ENCODE measurements at regions not wholly inside any gene's neighbourhood (a gene's known extent, or its start where the extent isn't known, plus 50 kb on each side); places are given as distances from the start of the nearest gene placed in this dataset.
"Not testable (repeated sequence)": the region's sequence is repeated elsewhere in the genome, so short reads cannot be mapped to it uniquely, and the experiment has no call there.

GRCh38 chr7:68250143-68250542 is 1253.5 kb downstream of the TYW1 start:
- DNase-seq = no peak

- not testable (repeated sequence) for DNase-seq
These were observed 1258.2 kb downstream of the TYW1 start for GRCh38 chr7:68254815-68255214.

GRCh38 chr7:68256295-68256694 is 1259.7 kb downstream of the TYW1 start:
- DNase-seq = no peak

GRCh38 chr7:68258609-68259008 is 1262.0 kb downstream of the TYW1 start:
- DNase-seq = no peak

- DNase-seq = no peak
These were observed 1268.6 kb downstream of the TYW1 start for GRCh38 chr7:68265258-68265657.

- no peak for DNase-seq
These were observed 1269.5 kb downstream of the TYW1 start for GRCh38 chr7:68266004-68266579.

- no peak for DNase-seq
These were observed 1270.9 kb downstream of the TYW1 start for GRCh38 chr7:68267486-68267885.

GRCh38 chr7:68269405-68269804 is 1272.8 kb downstream of the TYW1 start:
- no peak for DNase-seq

- DNase-seq = no peak
These were observed 1275.9 kb downstream of the TYW1 start for GRCh38 chr7:68272507-68272906.

- DNase-seq = no peak
These were observed 1280.1 kb downstream of the TYW1 start for GRCh38 chr7:68276725-68277124.

GRCh38 chr7:68279827-68280400 is 1283.3 kb downstream of the TYW1 start:
- DNase-seq = no peak

GRCh38 chr7:68280931-68281330 is 1284.3 kb downstream of the TYW1 start:
- no peak for DNase-seq

GRCh38 chr7:68288144-68288593 is 1291.5 kb downstream of the TYW1 start:
- no peak for DNase-seq

- DNase-seq = no peak
These were observed 1295.1 kb downstream of the TYW1 start for GRCh38 chr7:68291710-68292109.

- no peak for DNase-seq
These were observed 1298.8 kb downstream of the TYW1 start for GRCh38 chr7:68295386-68295785.

- no peak for DNase-seq
These were observed 1293.7 kb upstream of the AUTS2 start for GRCh38 chr7:68304536-68304935.

GRCh38 chr7:68306692-68307107 is 1291.6 kb upstream of the AUTS2 start:
- no peak for DNase-seq

GRCh38 chr7:68309271-68309670 is 1289.0 kb upstream of the AUTS2 start:
- no peak for DNase-seq

- DNase-seq = no peak
These were observed 1288.5 kb upstream of the AUTS2 start for GRCh38 chr7:68309806-68310205.

- DNase-seq = no peak
These were observed 1286.3 kb upstream of the AUTS2 start for GRCh38 chr7:68311958-68312357.

- DNase-seq = no peak
These were observed 1284.5 kb upstream of the AUTS2 start for GRCh38 chr7:68313806-68314205.

GRCh38 chr7:68314208-68314607 is 1284.1 kb upstream of the AUTS2 start:
- no peak for DNase-seq

- no peak for DNase-seq
These were observed 1280.8 kb upstream of the AUTS2 start for GRCh38 chr7:68317476-68317875.

- DNase-seq = no peak
These were observed 1279.2 kb upstream of the AUTS2 start for GRCh38 chr7:68319061-68319460.

GRCh38 chr7:68321076-68321639 is 1277.1 kb upstream of the AUTS2 start:
- DNase-seq = no peak
